ENCODE measurements at regions not wholly inside any gene's neighbourhood (a gene's known extent, or its start where the extent isn't known, plus 50 kb on each side); places are given as distances from the start of the nearest gene placed in this dataset.

GRCh38 chr17:74005790-74006189, 197.7 kb upstream of the RPL38 start:
- TF ChIP-seq CTCF (IDR thresholded peaks at IDR 0.05; ENCODE audit: control extremely low read depth in 1 of 3, insufficient read depth in 1 of 3, low read depth in 1 of 3, low read length in 3 of 3) (no peak), SP1 (IDR thresholded peaks at IDR 0.05; ENCODE audit: low read depth, low read length) (no peak), CEBPB (IDR thresholded peaks at IDR 0.05; ENCODE audit: low read depth, low read length) (no peak), USF2 (IDR thresholded peaks at IDR 0.05; ENCODE audit: low read length) (no peak), RAD21 (IDR thresholded peaks at IDR 0.05 in 1 of 2, conservative IDR thresholded peaks at IDR 0.05 in 1 of 2; ENCODE audit: low read depth in 2 of 2, low read length in 2 of 2) (no peak), TAF1 (IDR thresholded peaks at IDR 0.05; ENCODE audit: low read depth, low read length) (no peak)
